Astrocyte (in vitro differentiated cells and primary cell): ENCODE measurements at regions not wholly inside any gene's neighbourhood (a gene's known extent, or its start where the extent isn't known, plus 50 kb on each side); places are given as distances from the start of the nearest gene placed in this dataset.

Experiments
- DNase-seq: peaks from one replicate; pipeline ENCODE4 v3.0.0-alpha.2; 2010; ENCODE audit warnings: low read depth
- FAIRE-seq: peaks from 2 replicates; lab custom pipeline; 2011; peaks lifted over from hg19 to GRCh38; lab: Jason Lieb, UNC
- H2AFZ ChIP-seq: 2 replicates; pipeline ENCODE4 v1.6.0; 2012; ENCODE audit warnings: low read depth, low read length, inconsistent platforms
- H3K27ac ChIP-seq: 2 replicates; pipeline ENCODE4 v1.5.1; 2011; ENCODE audit warnings: low read depth, low read length, inconsistent platforms
- H3K27me3 ChIP-seq: 2 replicates; pipeline ENCODE4 v1.6.0; 2011; ENCODE audit warnings: low read length, inconsistent platforms; ENCODE audit not compliant: insufficient read depth
- H3K36me3 ChIP-seq: 2 replicates; pipeline ENCODE4 v1.5.1; 2011; ENCODE audit warnings: low read length, inconsistent platforms; ENCODE audit not compliant: insufficient read depth
- H3K4me1 ChIP-seq: 2 replicates; pipeline ENCODE4 v1.5.1; 2011; ENCODE audit warnings: low read length, inconsistent platforms; ENCODE audit not compliant: insufficient read depth
- H3K4me2 ChIP-seq: 2 replicates; pipeline ENCODE4 v1.6.0; 2012; ENCODE audit warnings: low read length, inconsistent platforms
- H3K4me3 ChIP-seq: 2 replicates; pipeline ENCODE4 v1.5.1; 2011; ENCODE audit warnings: low read depth, mild to moderate bottlenecking, low read length, inconsistent platforms; ENCODE audit not compliant: insufficient read depth
- H3K79me2 ChIP-seq: 2 replicates; pipeline ENCODE4 v1.6.0; 2012; ENCODE audit warnings: mild to moderate bottlenecking, low read length, inconsistent platforms; ENCODE audit not compliant: insufficient read depth
- H3K9ac ChIP-seq: 2 replicates; pipeline ENCODE4 v1.6.0; 2012; ENCODE audit warnings: mild to moderate bottlenecking, low read length, inconsistent platforms
- H3K9me3 ChIP-seq: 2 replicates; pipeline ENCODE4 v1.5.1; 2012; ENCODE audit warnings: low read depth, mild to moderate bottlenecking, low read length, inconsistent platforms; ENCODE audit not compliant: insufficient read depth
- H4K20me1 ChIP-seq: 2 replicates; pipeline ENCODE4 v1.6.0; 2012; ENCODE audit warnings: low read length, inconsistent platforms; ENCODE audit not compliant: insufficient read depth
- H3K27ac Mint-ChIP-seq: one replicate; pipeline ENCODE4 v1.8.0; 2021; ENCODE audit warnings: mild to moderate bottlenecking, mixed read lengths; ENCODE audit not compliant: unreplicated experiment
- H3K27me3 Mint-ChIP-seq: one replicate; pipeline ENCODE4 v1.8.0; 2021; ENCODE audit warnings: low read depth, mixed read lengths; ENCODE audit not compliant: unreplicated experiment
- H3K36me3 Mint-ChIP-seq: one replicate; pipeline ENCODE4 v1.8.0; 2021; ENCODE audit warnings: low read depth, mixed read lengths; ENCODE audit not compliant: unreplicated experiment
- H3K4me1 Mint-ChIP-seq: one replicate; pipeline ENCODE4 v1.8.0; 2021; ENCODE audit warnings: low read depth, mixed read lengths; ENCODE audit not compliant: unreplicated experiment
- H3K4me3 Mint-ChIP-seq: one replicate; pipeline ENCODE4 v1.8.0; 2021; ENCODE audit warnings: mild to moderate bottlenecking, moderate library complexity, mixed read lengths; ENCODE audit not compliant: unreplicated experiment
- H3K9me3 Mint-ChIP-seq: one replicate; pipeline ENCODE4 v1.8.0; 2021; ENCODE audit warnings: mild to moderate bottlenecking, mixed read lengths; ENCODE audit not compliant: unreplicated experiment
- CTCF ChIP-seq: IDR thresholded peaks from 2 replicates; pipeline ENCODE4 v1.5.1; 2011; ENCODE audit warnings: low read depth, mild to moderate bottlenecking, inconsistent platforms, low read length, moderate library complexity; ENCODE audit not compliant: insufficient read depth
- EZH2 ChIP-seq: IDR thresholded peaks from 2 replicates; pipeline ENCODE4 v1.6.1; 2012; ENCODE audit warnings: mild to moderate bottlenecking, low read length, inconsistent platforms; ENCODE audit not compliant: insufficient read depth

- no peak for TF ChIP-seq CTCF
- no peak for TF ChIP-seq EZH2
- Histone ChIP-seq H3K4me2 (no peak overlapping the region), H3K9me3 (no peaks in the 10 kb centered on the region), H3K4me1 (no peaks in the 10 kb centered on the region), H3K36me3 (no peaks in the 10 kb centered on the region), H3K27ac (no peak overlapping the region), H3K27me3 (no peaks in the 10 kb centered on the region), H3K79me2 (no peaks in the 10 kb centered on the region), H4K20me1 (no peaks in the 10 kb centered on the region), H3K4me3 (no peak overlapping the region), H2AFZ (no peak overlapping the region), H3K9ac (no peak overlapping the region)
- H3K9me3 Mint-ChIP-seq, result no peaks in the 10 kb centered on the region
- no peaks in the 10 kb centered on the region for H3K36me3 Mint-ChIP-seq
- H3K4me3 Mint-ChIP-seq, result peak overlapping the region; percentile 62
- H3K4me1 Mint-ChIP-seq, result no peaks in the 10 kb centered on the region
- FAIRE-seq (no peak), DNase-seq (no peak)
- no peaks in the 10 kb centered on the region for H3K27me3 Mint-ChIP-seq
- H3K27ac Mint-ChIP-seq, result no peak overlapping the region
Measured at GRCh38 chr14:40347675-40348074, 915.4 kb upstream of the FBXO33 start.

GRCh38 chr14:40346275-40346674 is 914.0 kb upstream of the FBXO33 start:
- no peaks in the 10 kb centered on the region for H3K79me2 ChIP-seq
- H3K27ac ChIP-seq, result no peak overlapping the region
- no peak for DNase-seq
- no peaks in the 10 kb centered on the region for H3K36me3 Mint-ChIP-seq
- no peak overlapping the region for H3K4me3 ChIP-seq
- no peaks in the 10 kb centered on the region for H4K20me1 ChIP-seq
- no peak overlapping the region for H3K9ac ChIP-seq
- H3K4me1 Mint-ChIP-seq, result no peaks in the 10 kb centered on the region
- H3K9me3 ChIP-seq, result no peaks in the 10 kb centered on the region
- no peak for FAIRE-seq
- H3K4me3 Mint-ChIP-seq, result no peak overlapping the region
- H3K4me1 ChIP-seq, result no peaks in the 10 kb centered on the region
- H2AFZ ChIP-seq, result no peak overlapping the region
- H3K9me3 Mint-ChIP-seq, result no peaks in the 10 kb centered on the region
- H3K4me2 ChIP-seq, result no peak overlapping the region
- H3K36me3 ChIP-seq, result no peaks in the 10 kb centered on the region
- H3K27ac Mint-ChIP-seq, result no peak overlapping the region
- TF ChIP-seq CTCF, result no peak
- TF ChIP-seq EZH2, result no peak
- H3K27me3 Mint-ChIP-seq, result no peaks in the 10 kb centered on the region
- H3K27me3 ChIP-seq, result no peaks in the 10 kb centered on the region

- H3K4me3 ChIP-seq, result no peak overlapping the region
- H3K27ac ChIP-seq, result no peak overlapping the region
- no peak overlapping the region for H3K27ac Mint-ChIP-seq
- H3K36me3 ChIP-seq, result no peaks in the 10 kb centered on the region
- H3K4me3 Mint-ChIP-seq, result no peak overlapping the region
- H3K4me1 Mint-ChIP-seq, result no peaks in the 10 kb centered on the region
- no peaks in the 10 kb centered on the region for H3K4me1 ChIP-seq
- no peak for FAIRE-seq
- no peaks in the 10 kb centered on the region for H3K79me2 ChIP-seq
- H4K20me1 ChIP-seq, result no peaks in the 10 kb centered on the region
- H3K4me2 ChIP-seq, result no peak overlapping the region
- no peaks in the 10 kb centered on the region for H3K27me3 ChIP-seq
- H3K9me3 ChIP-seq, result no peaks in the 10 kb centered on the region
- H3K27me3 Mint-ChIP-seq, result no peaks in the 10 kb centered on the region
- DNase-seq, result no peak
- TF ChIP-seq EZH2 (no peak), CTCF (no peak)
- no peak overlapping the region for H2AFZ ChIP-seq
- no peak overlapping the region for H3K9ac ChIP-seq
- no peaks in the 10 kb centered on the region for H3K9me3 Mint-ChIP-seq
- H3K36me3 Mint-ChIP-seq, result no peaks in the 10 kb centered on the region
Measured at GRCh38 chr14:40345334-40345733, 913.1 kb upstream of the FBXO33 start.
